ENCODE measurements at regions not wholly inside any gene's neighbourhood (a gene's known extent, or its start where the extent isn't known, plus 50 kb on each side); places are given as distances from the start of the nearest gene placed in this dataset.
"Not testable (repeated sequence)": the region's sequence is repeated elsewhere in the genome, so short reads cannot be mapped to it uniquely, and the experiment has no call there.

DNA sequence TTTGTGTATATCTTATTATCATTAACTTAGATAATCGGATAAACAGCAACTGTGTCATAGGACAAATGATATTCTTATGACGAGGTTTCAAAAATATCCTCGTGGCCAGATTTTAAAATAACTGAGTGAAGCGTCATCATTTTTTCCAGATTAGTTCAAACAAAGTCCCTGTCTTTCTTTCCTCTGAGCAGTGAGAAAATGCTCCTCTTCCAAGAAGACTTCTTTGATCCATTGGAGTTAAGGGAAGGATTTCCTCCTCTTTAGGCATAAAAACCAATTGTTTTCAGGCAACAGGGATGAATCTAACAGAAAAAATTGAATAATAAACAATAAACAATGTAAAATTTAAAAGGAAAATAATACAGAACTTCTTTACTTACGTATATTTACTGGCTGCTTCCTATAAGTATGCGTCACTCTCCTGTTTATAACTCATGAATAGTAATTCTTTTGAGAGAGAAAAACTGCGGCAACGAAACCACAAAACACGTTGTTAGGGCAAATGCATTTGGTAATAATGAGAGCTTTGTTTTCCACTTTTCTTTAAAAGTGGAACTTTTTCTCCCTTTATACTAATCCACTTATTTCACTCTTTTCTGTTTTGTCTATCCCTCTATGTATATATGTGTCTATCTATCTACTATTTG, 419.4 kb upstream of the ONECUT1 start:
- no peak for DNase-seq

DNA sequence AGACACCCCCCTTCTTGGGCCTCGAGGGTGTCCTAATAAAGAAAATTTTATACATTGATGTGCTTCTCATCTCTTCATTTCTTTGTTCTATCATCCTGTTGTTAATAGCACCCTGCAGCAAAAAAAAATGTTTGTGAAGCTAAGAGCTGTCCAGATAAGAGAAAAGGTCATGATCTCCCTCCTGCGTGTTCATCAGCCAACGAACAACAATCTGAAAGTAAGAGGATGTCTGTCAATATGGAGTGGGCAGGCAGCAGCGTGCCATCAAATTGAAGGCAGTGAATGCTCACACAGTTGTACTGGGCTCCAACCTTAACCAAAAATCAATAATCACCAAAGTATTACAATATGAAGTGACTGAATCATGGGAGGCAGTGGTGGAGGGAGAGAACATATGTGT, 418.6 kb upstream of the ONECUT1 start:
- DNase-seq: no peak

DNA sequence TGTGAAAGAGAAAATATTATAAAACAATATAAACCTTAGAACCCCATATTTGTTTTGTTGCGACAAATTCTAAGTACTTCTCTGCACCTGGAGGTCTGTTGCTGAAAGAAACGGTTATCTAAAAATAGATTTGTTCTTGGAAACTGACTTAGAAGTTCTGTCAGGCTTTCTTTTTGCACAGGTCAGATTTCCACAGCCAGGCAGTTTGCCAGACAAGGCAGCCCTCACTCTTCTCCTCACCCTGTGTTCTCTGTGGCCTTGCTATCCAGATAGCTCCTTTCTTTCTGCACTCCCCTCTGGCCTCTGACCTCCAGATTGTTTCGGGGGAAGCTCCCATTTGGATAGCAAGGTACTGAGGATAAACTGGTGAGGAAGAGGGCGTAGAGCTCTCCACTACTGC, 413.3 kb upstream of the ONECUT1 start:
- no peak for DNase-seq

GRCh38 chr15:53202876-53203275, 412.7 kb upstream of the ONECUT1 start:
- no peak for DNase-seq

GRCh38 chr15:53197426-53197839, 407.3 kb upstream of the ONECUT1 start:
- DNase-seq: peak; percentile 71

- no peak for DNase-seq
Observed at GRCh38 chr15:53196788-53197187, 406.7 kb upstream of the ONECUT1 start.

- DNase-seq: no peak
Observed at GRCh38 chr15:53196242-53196641, 406.1 kb upstream of the ONECUT1 start.

- no peak for DNase-seq
Observed at GRCh38 chr15:53193149-53193548, 403.0 kb upstream of the ONECUT1 start.

DNA sequence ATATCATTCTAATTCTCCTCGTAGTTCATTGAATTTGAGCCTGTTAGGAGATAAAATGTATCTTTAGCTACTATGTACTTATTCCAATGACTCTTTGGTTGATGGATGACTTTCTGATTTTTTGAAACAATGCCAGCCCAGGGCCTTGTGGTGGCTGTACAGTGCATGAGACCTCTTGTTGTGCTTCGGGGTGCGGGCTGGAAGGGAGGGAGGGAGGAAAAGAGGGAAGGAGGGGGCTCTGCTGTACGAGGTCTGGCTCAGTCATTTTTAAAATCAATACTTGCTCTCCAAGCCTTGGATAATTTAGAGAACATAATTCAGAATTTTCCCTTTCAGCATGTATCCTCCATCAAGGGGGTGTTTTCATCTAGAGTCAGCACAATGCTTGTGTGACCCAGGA, 399.7 kb upstream of the ONECUT1 start:
- no peak for DNase-seq

GRCh38 chr15:53183449-53183848, 393.3 kb upstream of the ONECUT1 start:
- DNase-seq: not testable (repeated sequence)

DNA sequence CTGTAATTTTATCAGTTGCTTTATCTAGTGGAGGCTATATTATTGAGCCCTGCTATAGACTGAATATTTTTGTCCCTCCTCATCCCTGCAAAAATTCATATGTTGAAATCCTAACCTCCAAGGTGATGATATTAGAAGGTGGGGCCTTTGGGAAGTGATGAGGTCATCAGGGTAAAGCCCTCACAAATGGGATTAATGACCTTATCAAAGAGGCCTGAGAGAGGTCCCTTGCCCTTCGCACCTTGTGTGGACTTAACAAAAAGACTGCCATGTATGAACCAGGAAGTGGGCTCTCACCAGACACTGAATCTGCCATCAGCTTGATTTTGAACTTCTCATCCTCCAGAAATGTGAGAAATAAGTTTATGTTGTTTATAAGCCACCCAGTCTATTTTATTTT, 381.4 kb upstream of the ONECUT1 start:
- DNase-seq: no peak

DNA sequence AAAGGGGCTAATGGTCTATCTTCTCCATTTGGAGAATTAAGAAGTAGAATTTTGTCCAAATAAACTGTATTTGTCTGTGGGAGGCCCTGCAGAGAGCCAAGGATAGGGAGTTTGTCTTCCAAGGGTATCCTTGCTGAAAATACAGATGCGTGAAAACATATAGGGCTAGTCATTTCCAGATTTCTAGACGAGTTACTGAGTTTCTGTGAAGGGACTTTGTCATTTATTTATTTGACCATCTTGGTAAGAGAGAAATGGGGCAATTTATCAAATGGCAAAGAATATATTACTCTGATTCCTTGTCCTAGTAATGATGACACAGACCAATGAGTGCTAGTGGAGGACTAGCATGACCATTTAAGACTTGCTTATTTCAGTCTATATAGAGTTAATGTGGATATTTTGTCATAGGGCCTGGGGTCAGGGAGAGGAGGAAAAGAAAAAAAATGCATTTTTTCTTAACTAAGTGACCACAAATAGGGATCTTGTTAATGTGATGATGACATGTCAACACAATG, 376.6 kb upstream of the ONECUT1 start:
- DNase-seq: no peak

DNA sequence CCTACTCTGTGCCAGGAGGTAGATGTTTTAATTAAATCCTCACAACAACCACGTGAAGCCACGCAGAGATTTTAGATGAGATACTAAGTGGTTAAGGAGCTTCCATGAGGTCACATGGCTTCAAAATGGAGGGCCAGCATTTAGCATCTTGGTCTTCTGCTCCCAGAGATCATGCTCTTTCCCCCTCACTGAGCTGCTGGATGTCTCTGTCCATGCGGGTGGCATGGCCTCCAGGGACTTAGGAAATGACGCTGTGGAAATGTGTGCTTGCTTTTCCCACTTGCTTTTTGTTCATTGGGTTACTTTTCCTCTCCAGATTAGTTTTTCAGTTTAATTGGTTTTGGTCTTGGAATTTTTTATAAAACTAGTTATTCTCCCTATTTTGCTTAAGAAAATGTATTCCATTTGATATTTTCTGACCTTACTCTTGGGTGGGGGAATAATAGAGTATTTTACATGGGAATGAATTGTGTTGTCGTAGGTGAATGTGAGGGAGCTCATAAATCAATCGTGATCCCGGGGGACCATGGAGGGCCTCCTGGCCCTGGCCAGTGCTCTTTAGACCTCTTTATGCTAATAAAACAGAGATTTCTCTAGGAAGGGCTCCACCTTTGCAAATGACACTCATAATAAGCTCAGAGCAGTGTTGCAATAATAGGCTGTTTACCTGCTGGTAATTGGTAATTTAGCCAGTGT, 376.0 kb upstream of the ONECUT1 start:
- no peak for DNase-seq

- DNase-seq: no peak
Observed at GRCh38 chr15:53160092-53160704, 370.1 kb upstream of the ONECUT1 start.

- DNase-seq: no peak
Observed at GRCh38 chr15:53159458-53159857, 369.3 kb upstream of the ONECUT1 start.

DNA sequence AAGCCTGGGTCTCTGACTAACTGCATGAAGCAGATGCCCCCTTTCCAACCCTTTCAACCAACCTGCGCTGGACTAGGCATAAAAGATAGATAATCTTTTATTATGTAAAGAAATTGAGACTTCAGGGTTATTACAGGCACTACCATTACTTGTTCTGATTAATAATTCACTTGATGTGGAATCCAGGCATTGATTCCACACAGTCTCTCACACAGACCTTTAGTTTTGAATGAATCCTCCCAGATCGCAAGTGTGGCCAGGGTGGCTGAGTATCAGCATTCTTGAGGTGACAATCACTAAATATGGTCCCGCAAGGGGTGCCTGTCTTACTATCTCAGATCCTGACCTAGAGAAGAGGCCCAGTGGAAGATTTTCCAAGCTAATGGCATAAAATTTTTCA, 368.9 kb upstream of the ONECUT1 start:
- DNase-seq: no peak

- no peak for DNase-seq
Observed at GRCh38 chr15:53133255-53133850, 343.2 kb upstream of the ONECUT1 start.

- no peak for DNase-seq
Observed at GRCh38 chr15:53130943-53131342, 340.8 kb upstream of the ONECUT1 start.

GRCh38 chr15:53129121-53129904, 339.2 kb upstream of the ONECUT1 start:
- no peak for DNase-seq

GRCh38 chr15:53128652-53129051, 338.5 kb upstream of the ONECUT1 start:
- DNase-seq: no peak

- no peak for DNase-seq
Observed at GRCh38 chr15:53126144-53126543, 336.0 kb upstream of the ONECUT1 start.

DNA sequence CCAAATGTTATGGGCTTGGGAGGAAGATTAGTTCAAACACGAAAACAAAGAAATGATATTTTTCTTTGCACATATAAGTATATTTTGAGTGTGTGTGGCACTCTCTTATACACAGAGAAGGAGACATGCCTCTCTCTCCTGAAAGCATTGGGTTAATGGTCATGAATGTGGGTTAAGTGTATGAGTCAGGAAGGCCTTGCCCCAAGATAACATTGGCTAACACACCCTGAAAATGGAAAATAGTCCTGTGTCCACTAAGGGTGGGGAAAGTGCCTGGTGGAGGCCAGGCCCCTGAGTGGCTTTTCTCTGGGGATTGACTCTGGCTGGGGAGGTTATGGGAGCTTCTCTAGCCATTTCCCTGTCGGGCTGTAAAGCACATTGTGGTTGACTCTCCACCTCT, 332.7 kb upstream of the ONECUT1 start:
- DNase-seq: no peak

DNA sequence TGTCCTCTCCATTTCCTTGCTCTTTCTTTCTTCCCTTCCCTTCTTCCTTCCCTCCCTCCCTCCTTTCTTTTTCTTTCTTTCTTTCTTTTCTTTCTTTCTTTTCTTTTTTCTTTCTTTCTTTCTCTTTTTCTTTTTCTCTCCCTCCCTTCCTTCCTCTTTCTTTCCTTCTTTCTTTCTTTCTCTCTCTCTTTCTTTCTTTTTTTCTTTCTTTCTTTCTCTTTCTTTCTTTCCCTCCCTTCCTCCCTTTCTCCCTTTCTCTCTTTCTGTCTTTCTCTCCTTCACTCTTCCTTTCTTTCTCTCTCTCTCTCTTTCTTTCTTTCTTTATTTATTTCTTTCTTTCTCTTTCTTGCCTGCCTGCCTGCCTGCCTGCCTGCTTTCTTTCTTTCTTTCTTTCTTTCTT, 326.8 kb upstream of the ONECUT1 start:
- not testable (repeated sequence) for DNase-seq

Measured in NCI-H510A treated with DMSO at 0.1 percent for 48 hours (cell line).